Stimulated activated naive CD8-positive, alpha-beta T cell treated with anti-CD3 and anti-CD28 coated beads, Interleukin-15, amount 100 ng/mL, for 72 hours (primary cell): ENCODE measurements at regions not wholly inside any gene's neighbourhood (a gene's known extent, or its start where the extent isn't known, plus 50 kb on each side); places are given as distances from the start of the nearest gene placed in this dataset.
"Not testable (repeated sequence)": the region's sequence is repeated elsewhere in the genome, so short reads cannot be mapped to it uniquely, and the experiment has no call there.

Experiments
- ATAC-seq: fragments of 150-1000 bp; cut with Tn5 transposase; 2 replicates; pipeline ENCODE4 v1.10.0; 2021; ENCODE audit warnings: mild to moderate bottlenecking, moderate library complexity
- DNase-seq, 2 donors: peaks; one replicate each; pipeline ENCODE4 v3.0.0; 2021 to 2022
- H3K27ac Mint-ChIP-seq, 2 donors: one replicate each; pipeline ENCODE4 v1.8.0; 2022; ENCODE audit warnings: mild to moderate bottlenecking in 2 of 2, mixed read lengths in 2 of 2, moderate library complexity in 2 of 2
- H3K27me3 Mint-ChIP-seq: one replicate; pipeline ENCODE4 v1.8.0; 2022; ENCODE audit warnings: mixed read lengths
- H3K4me1 Mint-ChIP-seq: one replicate; pipeline ENCODE4 v1.8.0; 2022; ENCODE audit warnings: mild to moderate bottlenecking, mixed read lengths
- H3K4me3 Mint-ChIP-seq, 2 donors: one replicate each; pipeline ENCODE4 v1.8.0; 2022; ENCODE audit warnings: mild to moderate bottlenecking in 2 of 2, mixed read lengths in 2 of 2, moderate library complexity in 1 of 2
- H3K9me3 Mint-ChIP-seq, 2 donors: one replicate each; pipeline ENCODE4 v1.8.0; 2022; ENCODE audit warnings: mixed read lengths in 2 of 2

GRCh38 chr14:98921306-98921705 is 350.7 kb downstream of the BCL11B start:
- not testable (repeated sequence) for DNase-seq, H3K27ac Mint-ChIP-seq, H3K27me3 Mint-ChIP-seq, ATAC-seq, H3K4me3 Mint-ChIP-seq
- Mint-ChIP-seq H3K9me3 (peaks cover 15 to 22% of the 10 kb centered on the region in 2 donors), H3K4me1 (peaks cover 13% of the 10 kb centered on the region)

- no peak overlapping the region for H3K4me3 Mint-ChIP-seq
- no peak overlapping the region for H3K27ac Mint-ChIP-seq
- DNase-seq (no peak), ATAC-seq (no peak)
- H3K9me3 Mint-ChIP-seq: peaks cover 15 to 22% of the 10 kb centered on the region in 2 donors
- peaks cover 26% of the 10 kb centered on the region for H3K4me1 Mint-ChIP-seq
- no peaks in the 10 kb centered on the region for H3K27me3 Mint-ChIP-seq
Observed at GRCh38 chr14:98923596-98923995, 348.4 kb downstream of the BCL11B start.

GRCh38 chr14:98924046-98924445 is 348.0 kb downstream of the BCL11B start:
- H3K4me3 Mint-ChIP-seq: no peak overlapping the region
- H3K27me3 Mint-ChIP-seq: no peaks in the 10 kb centered on the region
- H3K27ac Mint-ChIP-seq: no peak overlapping the region
- ATAC-seq (no peak), DNase-seq (no peak)
- H3K4me1 Mint-ChIP-seq: peaks cover 30% of the 10 kb centered on the region
- peaks cover 15 to 22% of the 10 kb centered on the region in 2 donors for H3K9me3 Mint-ChIP-seq

GRCh38 chr14:98925354-98926040 is 346.5 kb downstream of the BCL11B start:
- H3K4me1 Mint-ChIP-seq: peaks cover 37% of the 10 kb centered on the region
- ATAC-seq (peak; percentile 20), DNase-seq (no peak)
- peaks cover 15 to 21% of the 10 kb centered on the region in 2 donors for H3K9me3 Mint-ChIP-seq
- no peaks in the 10 kb centered on the region for H3K27me3 Mint-ChIP-seq
- H3K27ac Mint-ChIP-seq: peak overlapping the region in 1 of 2 donors; percentile 73
- peak overlapping the region; percentile 24 to 71 for H3K4me3 Mint-ChIP-seq

GRCh38 chr14:98926146-98926545 is 345.9 kb downstream of the BCL11B start:
- DNase-seq (no peak), ATAC-seq (peak; percentile 59)
- Mint-ChIP-seq H3K9me3 (peaks cover 11 to 15% of the 10 kb centered on the region in 2 donors), H3K27me3 (no peaks in the 10 kb centered on the region), H3K4me1 (peaks cover 43% of the 10 kb centered on the region), H3K4me3 (peak overlapping the region; percentile 24 to 71), H3K27ac (no peak overlapping the region)

GRCh38 chr14:98926801-98927200 is 345.2 kb downstream of the BCL11B start:
- peaks cover 10 to 11% of the 10 kb centered on the region in 2 donors for H3K9me3 Mint-ChIP-seq
- H3K4me1 Mint-ChIP-seq: peaks cover 50% of the 10 kb centered on the region

GRCh38 chr14:98927986-98928385 is 344.0 kb downstream of the BCL11B start:
- DNase-seq (no peak), ATAC-seq (no peak)
- no peaks in the 10 kb centered on the region for H3K27me3 Mint-ChIP-seq
- H3K4me3 Mint-ChIP-seq: no peak overlapping the region
- no peak overlapping the region for H3K27ac Mint-ChIP-seq
- H3K9me3 Mint-ChIP-seq: no peaks in the 10 kb centered on the region
- peaks cover 62% of the 10 kb centered on the region for H3K4me1 Mint-ChIP-seq

More at GRCh38 chr14:98926801-98927200, 345.2 kb downstream of the BCL11B start:
- H3K27me3 Mint-ChIP-seq: no peaks in the 10 kb centered on the region
- DNase-seq: no peak
- H3K4me3 Mint-ChIP-seq: no peak overlapping the region
- no peak overlapping the region for H3K27ac Mint-ChIP-seq
- ATAC-seq: no peak

- no peak for ATAC-seq
- H3K27me3 Mint-ChIP-seq: no peaks in the 10 kb centered on the region
- H3K4me3 Mint-ChIP-seq: no peak overlapping the region
- no peaks in the 10 kb centered on the region for H3K9me3 Mint-ChIP-seq
- no peak for DNase-seq
- H3K27ac Mint-ChIP-seq: no peak overlapping the region
- H3K4me1 Mint-ChIP-seq: peaks cover 66% of the 10 kb centered on the region
Observed at GRCh38 chr14:98928418-98928817, 343.6 kb downstream of the BCL11B start.

GRCh38 chr14:98931126-98931525 is 340.9 kb downstream of the BCL11B start:
- DNase-seq: no peak
- Mint-ChIP-seq H3K9me3 (peaks cover 0 to 22% of the 10 kb centered on the region in 2 donors), H3K4me1 (peaks cover 82% of the 10 kb centered on the region), H3K4me3 (peak overlapping the region; percentile 45 to 68), H3K27ac (peak overlapping the region; percentile 88 to 94), H3K27me3 (no peaks in the 10 kb centered on the region)
- no peak for ATAC-seq

GRCh38 chr14:98931911-98932310 is 340.1 kb downstream of the BCL11B start:
- peak overlapping the region; percentile 68 for H3K4me3 Mint-ChIP-seq
- peaks cover 4 to 23% of the 10 kb centered on the region in 2 donors for H3K9me3 Mint-ChIP-seq
- H3K27me3 Mint-ChIP-seq: no peaks in the 10 kb centered on the region
- ATAC-seq (peak; percentile 86), DNase-seq (peak; percentile 25 to 51)
- peak overlapping the region; percentile 88 to 94 for H3K27ac Mint-ChIP-seq
- H3K4me1 Mint-ChIP-seq: peaks cover 84% of the 10 kb centered on the region

GRCh38 chr14:98932431-98933325 is 339.3 kb downstream of the BCL11B start:
- Mint-ChIP-seq H3K27me3 (no peaks in the 10 kb centered on the region), H3K4me3 (peak overlapping the region; percentile 68), H3K27ac (peak overlapping the region; percentile 79 to 94), H3K9me3 (peaks cover 4 to 29% of the 10 kb centered on the region in 2 donors), H3K4me1 (peaks cover 85% of the 10 kb centered on the region)
- ATAC-seq: no peak
- DNase-seq: no peak

- peaks cover 89% of the 10 kb centered on the region for H3K4me1 Mint-ChIP-seq
- DNase-seq, H3K27me3 Mint-ChIP-seq: not testable (repeated sequence)
- peak overlapping the region in 1 of 2 donors; percentile 24 for H3K4me3 Mint-ChIP-seq
- ATAC-seq: peak; percentile 48
- H3K9me3 Mint-ChIP-seq: peaks cover 4 to 30% of the 10 kb centered on the region in 2 donors
- peak overlapping the region; percentile 75 to 91 for H3K27ac Mint-ChIP-seq
Observed at GRCh38 chr14:98934569-98934968, 337.4 kb downstream of the BCL11B start.

GRCh38 chr14:98935921-98936320 is 336.1 kb downstream of the BCL11B start:
- H3K9me3 Mint-ChIP-seq: peaks cover 4 to 30% of the 10 kb centered on the region in 2 donors
- ATAC-seq (no peak), DNase-seq (no peak)
- H3K27ac Mint-ChIP-seq: no peak overlapping the region
- no peaks in the 10 kb centered on the region for H3K27me3 Mint-ChIP-seq
- peaks cover 92% of the 10 kb centered on the region for H3K4me1 Mint-ChIP-seq
- H3K4me3 Mint-ChIP-seq: no peak overlapping the region

GRCh38 chr14:98937021-98937420 is 335.0 kb downstream of the BCL11B start:
- no peak overlapping the region for H3K27ac Mint-ChIP-seq
- H3K4me3 Mint-ChIP-seq: no peak overlapping the region
- peaks cover 4 to 30% of the 10 kb centered on the region in 2 donors for H3K9me3 Mint-ChIP-seq
- H3K27me3 Mint-ChIP-seq: no peaks in the 10 kb centered on the region
- no peak for DNase-seq
- peaks cover 88% of the 10 kb centered on the region for H3K4me1 Mint-ChIP-seq
- ATAC-seq: no peak

GRCh38 chr14:98937712-98938505 is 334.1 kb downstream of the BCL11B start:
- Mint-ChIP-seq H3K9me3 (peaks cover 4 to 30% of the 10 kb centered on the region in 2 donors), H3K4me3 (no peak overlapping the region), H3K27me3 (no peaks in the 10 kb centered on the region), H3K4me1 (peaks cover 79% of the 10 kb centered on the region), H3K27ac (no peak overlapping the region)
- ATAC-seq: no peak
- no peak for DNase-seq
